Tibial nerve (tissue), 3 donors: ENCODE measurements at regions not wholly inside any gene's neighbourhood (a gene's known extent, or its start where the extent isn't known, plus 50 kb on each side); places are given as distances from the start of the nearest gene placed in this dataset.

Experiments
- CTCF ChIP-seq, 5 experiments: fragments of 200-600 bp in 3 of 5; fragments of 450-650 bp in 2 of 5; sonication (generic) in 3 of 5; IDR thresholded peaks; one replicate each; pipeline ENCODE4 v1.5.1; 2016 to 2019; ENCODE audit warnings: antibody characterized with exemption in 5 of 5, mild to moderate bottlenecking in 3 of 5, moderate library complexity in 2 of 5
- POLR2A ChIP-seq, 2 donors: fragments of 450-650 bp; IDR thresholded peaks; one replicate each; pipeline ENCODE4 v1.6.1; 2017; ENCODE audit warnings: antibody characterized with exemption in 2 of 2, mild to moderate bottlenecking in 2 of 2, moderate library complexity in 2 of 2

- TF ChIP-seq POLR2A (IDR thresholded peaks at IDR 0.05) (no peak), CTCF (IDR thresholded peaks at IDR 0.05) (no peak)
These were observed 109.1 kb upstream of the FBXO11 start for GRCh38 chr2:48015421-48015820.
